K562 (cell line): ENCODE measurements at regions not wholly inside any gene's neighbourhood (a gene's known extent, or its start where the extent isn't known, plus 50 kb on each side); places are given as distances from the start of the nearest gene placed in this dataset.

Experiments
- ATF4 ChIP-seq: fragments of 450-650 bp; formaldehyde crosslinking; IDR thresholded peaks from 2 replicates; pipeline ENCODE4 v1.4.0; 2022; ENCODE audit warnings: mild to moderate bottlenecking, moderate library complexity
- CHD4 ChIP-seq: fragments of 200-600 bp; sonication (generic); IDR thresholded peaks from 3 replicates; pipeline ENCODE4 v1.6.1; 2012; ENCODE audit warnings: low read depth, mild to moderate bottlenecking, mixed read lengths, low read length, inconsistent platforms; ENCODE audit not compliant: insufficient read depth, insufficient replicate concordance, poor library complexity, severe bottlenecking
- CTCF ChIP-seq, 3 experiments: IDR thresholded peaks in 2 of 3; conservative IDR thresholded peaks in 1 of 3; 2 replicates each; pipeline ENCODE4 v1.5.1; 2011 to 2012; ENCODE audit warnings: low read length in 3 of 3, mild to moderate bottlenecking in 3 of 3, control low read depth in 2 of 3, improper control_type of control experiment in 1 of 3, inconsistent platforms in 1 of 3, low read depth in 1 of 3, mixed read lengths in 1 of 3, moderate library complexity in 1 of 3; ENCODE audit not compliant: insufficient read depth in 2 of 3
- ELF4 ChIP-seq: fragments of 450-650 bp; formaldehyde crosslinking; IDR thresholded peaks from 2 replicates; pipeline ENCODE4 v1.4.0; 2022; ENCODE audit warnings: missing genetic modification characterization
- EP300 ChIP-seq: IDR thresholded peaks from 2 replicates; pipeline ENCODE4 v1.6.1; 2012; ENCODE audit warnings: low read length, improper control_type of control experiment
- FOXJ3 ChIP-seq: sonication (generic); formaldehyde crosslinking; IDR thresholded peaks from 2 replicates; pipeline ENCODE4 v1.4.0; 2020; ENCODE audit warnings: mild to moderate bottlenecking, missing genetic modification reagents
- FOXO4 ChIP-seq: fragments of 450-650 bp; formaldehyde crosslinking; IDR thresholded peaks from 2 replicates; pipeline ENCODE4 v1.4.0; 2020; ENCODE audit warnings: mild to moderate bottlenecking, moderate library complexity
- KAT7 ChIP-seq: sonication (generic); formaldehyde crosslinking; IDR thresholded peaks from 2 replicates; pipeline ENCODE4 v1.8.0; 2022; ENCODE audit warnings: missing genetic modification reagents, mild to moderate bottlenecking, borderline replicate concordance
- POLR2A ChIP-seq: fragments of 450-650 bp; conservative IDR thresholded peaks from 2 replicates; pipeline ENCODE4 v1.6.1; 2016
- RBM22 ChIP-seq: fragments of 200-400 bp; formaldehyde crosslinking; IDR thresholded peaks from 2 replicates; pipeline ENCODE4 v1.6.1; 2018; ENCODE audit warnings: low read length, low read depth; ENCODE audit not compliant: poor library complexity, severe bottlenecking
- SP2 ChIP-seq: IDR thresholded peaks from 2 replicates; pipeline ENCODE4 v1.6.1; 2011; ENCODE audit warnings: mild to moderate bottlenecking, low read depth, low read length, moderate library complexity; ENCODE audit not compliant: poor library complexity, severe bottlenecking; ENCODE audit errors: extremely low read depth
- ZBTB17 ChIP-seq: fragments of 450-650 bp; formaldehyde crosslinking; IDR thresholded peaks from 2 replicates; pipeline ENCODE4 v1.4.0; 2020; ENCODE audit warnings: mild to moderate bottlenecking
- ZNF124 ChIP-seq: sonication (generic); formaldehyde crosslinking; IDR thresholded peaks from 2 replicates; pipeline ENCODE4 v1.8.1; 2022; ENCODE audit warnings: missing genetic modification reagents

DNA sequence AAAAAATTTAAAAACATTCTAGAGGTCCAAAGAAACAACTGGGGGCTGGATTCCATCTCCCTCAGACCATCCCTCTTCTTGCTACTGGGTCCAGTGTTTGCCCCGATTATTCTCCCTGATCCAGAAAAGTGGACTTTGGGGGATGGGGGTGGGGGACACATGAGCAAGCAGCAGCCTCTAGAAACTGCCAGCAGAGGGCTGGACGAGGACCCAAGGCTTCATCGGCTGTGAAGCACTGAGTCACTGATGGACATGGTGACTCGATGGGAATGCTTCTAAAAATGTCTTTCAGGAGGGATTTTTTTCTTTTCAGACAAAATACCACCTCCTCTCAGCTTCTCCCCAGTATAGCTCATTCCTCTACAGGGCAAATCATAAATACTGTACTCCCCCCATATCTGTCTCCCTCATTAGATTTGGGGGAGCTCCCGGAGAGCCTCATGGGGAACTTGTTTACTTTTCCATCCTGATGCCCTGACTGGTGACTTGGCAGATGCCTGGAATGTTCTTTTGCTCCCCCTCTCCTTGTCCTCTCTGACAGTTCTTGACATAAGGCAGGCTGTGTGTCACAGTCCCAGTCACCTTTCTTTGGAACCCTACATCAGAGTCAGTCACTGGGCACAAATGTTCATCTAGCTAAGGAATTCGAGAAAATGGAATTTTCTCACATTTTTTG lies 67.2 kb upstream of the STC2 start:
- TF ChIP-seq ZNF124 (CRISPR knock-in tag) (no peak), ATF4 (CRISPR knock-in tag) (no peak), RBM22 (no peak), FOXO4 (CRISPR knock-in tag) (no peak), SP2 (no peak), POLR2A (no peak), EP300 (no peak), FOXJ3 (CRISPR knock-in tag) (no peak), ZBTB17 (no peak), CTCF (IDR thresholded peaks at IDR 0.05 in 2 of 3, conservative IDR thresholded peaks at IDR 0.05 in 1 of 3; ENCODE audit: insufficient read depth in 2 of 3, low read depth in 1 of 3, low read length in 3 of 3) (peak in 2 of 3 experiments; percentile 14 to 15; a peak in 1 of 6 replicates), KAT7 (CRISPR knock-in tag) (no peak), CHD4 (no peak), ELF4 (CRISPR knock-in tag) (no peak)
